OCI-LY7 (cell line): ENCODE measurements at regions not wholly inside any gene's neighbourhood (a gene's known extent, or its start where the extent isn't known, plus 50 kb on each side); places are given as distances from the start of the nearest gene placed in this dataset.

Source experiments
- BruUV-seq: library from RNA; stranded (reverse); fragments of 400-500 nt; replicated peaks from 2 replicates; lab custom pipeline; 2021; lab: Mats Ljungman, UMichigan
- CTCF ChIA-PET: fragments of 300-600 bp; sonication (Branson Sonifier 250); formaldehyde crosslinking; loops from one replicate; lab custom pipeline; 2022; ENCODE audit warnings: antibody characterized with exemption; ENCODE audit not compliant: unreplicated experiment; lab: Charles Lee
- POLR2A ChIA-PET: fragments of 300-600 bp; sonication (Branson Sonifier 250); formaldehyde crosslinking; loops from one replicate; lab custom pipeline; 2022; ENCODE audit warnings: antibody characterized with exemption; lab: Charles Lee
- DNase-seq: peaks from one replicate; pipeline ENCODE4 v3.0.0-alpha.2; 2015; ENCODE audit warnings: low spot score
- H2AFZ ChIP-seq: fragments of 200-600 bp; sonication (generic), shearing (Covaris generic); 2 replicates; pipeline ENCODE4 v1.6.1; 2014; ENCODE audit warnings: mild to moderate bottlenecking, antibody characterized with exemption, low read length, moderate library complexity
- H3K27ac ChIP-seq: fragments of 200-600 bp; sonication (generic); 2 replicates; pipeline ENCODE4 v1.5.1; 2014; ENCODE audit warnings: mixed run types, low read depth, mild to moderate bottlenecking, moderate library complexity, low read length, inconsistent platforms; ENCODE audit not compliant: poor library complexity, severe bottlenecking
- H3K36me3 ChIP-seq: fragments of 200-600 bp; sonication (generic); 2 replicates; pipeline ENCODE4 v1.6.1; 2014; ENCODE audit warnings: mild to moderate bottlenecking, antibody characterized with exemption, low read length, moderate library complexity, mixed read lengths; ENCODE audit not compliant: insufficient read depth
- H3K4me1 ChIP-seq: fragments of 200-600 bp; sonication (generic); 2 replicates; pipeline ENCODE4 v1.5.1; 2014; ENCODE audit warnings: mild to moderate bottlenecking, low read length; ENCODE audit not compliant: insufficient read depth, poor library complexity, severe bottlenecking
- H3K4me2 ChIP-seq: fragments of 200-600 bp; sonication (generic); 2 replicates; pipeline ENCODE4 v1.6.1; 2014; ENCODE audit warnings: mild to moderate bottlenecking, low read length
- H3K4me3 ChIP-seq: fragments of 200-600 bp; sonication (generic); 2 replicates; pipeline ENCODE4 v1.5.1; 2014; ENCODE audit warnings: mild to moderate bottlenecking, low read depth, low read length; ENCODE audit not compliant: poor library complexity, severe bottlenecking
- H3K79me2 ChIP-seq: fragments of 200-600 bp; sonication (generic); 2 replicates; pipeline ENCODE4 v1.6.1; 2016; ENCODE audit warnings: low read depth, mild to moderate bottlenecking, low read length, moderate library complexity, mixed read lengths; ENCODE audit not compliant: insufficient read depth
- H3K9me2 ChIP-seq: fragments of 200-600 bp; sonication (generic); 2 replicates; pipeline ENCODE4 v1.6.1; 2016; ENCODE audit warnings: mild to moderate bottlenecking, low read length, mixed read lengths; ENCODE audit not compliant: insufficient read depth
- H3K9me3 ChIP-seq: fragments of 200-600 bp; sonication (generic); 2 replicates; pipeline ENCODE4 v1.6.1; 2014; ENCODE audit warnings: mild to moderate bottlenecking, mixed run types, low read length, mixed read lengths
- H4K20me1 ChIP-seq: fragments of 200-600 bp; sonication (generic); 2 replicates; pipeline ENCODE4 v1.6.1; 2014; ENCODE audit warnings: mild to moderate bottlenecking, antibody characterized with exemption, low read length, moderate library complexity, mixed read lengths; ENCODE audit not compliant: insufficient read depth
- CTCF ChIP-seq: fragments of 200-600 bp; sonication (generic); conservative IDR thresholded peaks from 2 replicates; pipeline ENCODE4 v1.5.1; 2014; ENCODE audit warnings: mild to moderate bottlenecking, antibody characterized with exemption, low read length, moderate library complexity, mixed read lengths
- EZH2phosphoT487 ChIP-seq: fragments of 200-600 bp; sonication (generic); IDR thresholded peaks from 2 replicates; pipeline ENCODE4 v1.6.1; 2018; ENCODE audit warnings: low read depth, borderline replicate concordance, mild to moderate bottlenecking, mixed run types, antibody characterized with exemption, low read length, moderate library complexity, mixed read lengths
- intact Hi-C: fragments of 100-400 bp; cut with micrococcal nuclease; formaldehyde crosslinking; loops from one replicate; pipeline ENCODE4 v1.10.0; 2022; ENCODE audit not compliant: unreplicated experiment

- H3K79me2 ChIP-seq, result no peaks in the 10 kb centered on the region
- POLR2A ChIA-PET, result no interaction called here
- H3K27ac ChIP-seq, result no peak overlapping the region
- no peak overlapping the region for H3K4me2 ChIP-seq
- H3K4me1 ChIP-seq, result no peaks in the 10 kb centered on the region
- H3K36me3 ChIP-seq, result no peaks in the 10 kb centered on the region
- DNase-seq, result no peak
- intact Hi-C loops, result no loop called here
- CTCF ChIA-PET, result interaction anchor here (0.6 kb wide), 2 partner anchors 15 to 42 kb away, joined by 3 to 4 read pairs; no protein-coding TSS in a partner anchor
- no TSS peak for BruUV-seq
- H3K9me2 ChIP-seq, result no peaks in the 10 kb centered on the region
- TF ChIP-seq CTCF (no peak), EZH2phosphoT487 (no peak)
- no peaks in the 10 kb centered on the region for H4K20me1 ChIP-seq
- no peak overlapping the region for H3K4me3 ChIP-seq
- no peak overlapping the region for H2AFZ ChIP-seq
- H3K9me3 ChIP-seq, result no peaks in the 10 kb centered on the region
These were observed 62.9 kb downstream of the ACKR3 start for GRCh38 chr2:236632295-236633218.

- no peaks in the 10 kb centered on the region for H3K9me3 ChIP-seq
- H3K9me2 ChIP-seq, result no peaks in the 10 kb centered on the region
- ChIA-PET POLR2A (no interaction called here), CTCF (interaction anchor here (0.6 kb wide), 1 partner anchor 42 kb away, joined by 3 read pairs; no protein-coding TSS in a partner anchor)
- no TSS peak for BruUV-seq
- no peaks in the 10 kb centered on the region for H3K36me3 ChIP-seq
- intact Hi-C loops, result no loop called here
- TF ChIP-seq EZH2phosphoT487, result no peak
- no peak for TF ChIP-seq CTCF
- no peak overlapping the region for H3K27ac ChIP-seq
- no peak for DNase-seq
- no peak overlapping the region for H3K4me2 ChIP-seq
- H4K20me1 ChIP-seq, result no peaks in the 10 kb centered on the region
- H3K4me1 ChIP-seq, result no peaks in the 10 kb centered on the region
- H3K79me2 ChIP-seq, result no peaks in the 10 kb centered on the region
- no peak overlapping the region for H2AFZ ChIP-seq
- H3K4me3 ChIP-seq, result no peak overlapping the region
These were observed 63.6 kb downstream of the ACKR3 start for GRCh38 chr2:236633219-236633570.
